ENCODE measurements at regions not wholly inside any gene's neighbourhood (a gene's known extent, or its start where the extent isn't known, plus 50 kb on each side); places are given as distances from the start of the nearest gene placed in this dataset.

DNA sequence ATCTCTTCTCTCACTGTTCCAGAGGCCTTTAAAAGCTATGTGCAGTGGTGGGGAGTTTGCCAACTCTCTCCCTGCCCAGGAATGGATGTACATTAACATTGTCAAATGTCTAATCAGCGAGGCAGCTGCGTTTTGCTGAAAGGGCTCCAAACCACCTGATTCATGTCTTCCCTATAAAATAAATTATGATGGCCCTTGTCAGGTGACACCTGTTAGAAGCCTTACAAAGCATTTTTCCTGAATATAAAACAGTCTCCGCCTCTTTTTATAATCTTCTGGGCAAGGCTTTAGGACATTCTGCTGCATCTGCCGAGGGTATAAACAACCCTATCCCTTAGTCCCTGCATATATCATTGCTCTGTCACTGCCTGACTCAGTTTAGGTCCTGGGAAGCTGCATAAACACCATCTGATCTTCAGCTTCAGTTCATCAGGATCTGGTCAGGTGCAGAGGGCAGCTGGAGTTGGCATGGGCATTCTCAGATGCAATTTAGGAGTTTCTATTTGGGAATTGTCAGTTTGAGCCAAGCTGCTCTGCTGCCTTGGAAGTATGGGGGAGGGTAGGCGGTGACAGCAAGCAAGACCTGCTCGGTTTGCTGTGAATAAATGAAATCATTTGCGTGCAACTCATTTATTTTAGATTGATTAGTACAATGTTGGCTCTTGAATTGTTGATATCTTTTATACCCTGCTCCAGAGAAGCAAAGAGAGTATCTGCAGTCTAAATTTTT is 103.5 kb downstream of the ACER2 start:
- H3K9ac ChIP-seq = no peak overlapping the region
- H3K27me3 ChIP-seq = no peaks in the 10 kb centered on the region
- H3K4me3 Mint-ChIP-seq = no peak overlapping the region
- no peaks in the 10 kb centered on the region for H3F3A ChIP-seq (ENCODE audit: low read depth)
- H3K9me3 ChIP-seq (ENCODE audit: low read depth) = no peaks in the 10 kb centered on the region
- no peak for TF ChIP-seq EZH2phosphoT487 (IDR thresholded peaks at IDR 0.05)
- TF ChIP-seq, protein P1, sequence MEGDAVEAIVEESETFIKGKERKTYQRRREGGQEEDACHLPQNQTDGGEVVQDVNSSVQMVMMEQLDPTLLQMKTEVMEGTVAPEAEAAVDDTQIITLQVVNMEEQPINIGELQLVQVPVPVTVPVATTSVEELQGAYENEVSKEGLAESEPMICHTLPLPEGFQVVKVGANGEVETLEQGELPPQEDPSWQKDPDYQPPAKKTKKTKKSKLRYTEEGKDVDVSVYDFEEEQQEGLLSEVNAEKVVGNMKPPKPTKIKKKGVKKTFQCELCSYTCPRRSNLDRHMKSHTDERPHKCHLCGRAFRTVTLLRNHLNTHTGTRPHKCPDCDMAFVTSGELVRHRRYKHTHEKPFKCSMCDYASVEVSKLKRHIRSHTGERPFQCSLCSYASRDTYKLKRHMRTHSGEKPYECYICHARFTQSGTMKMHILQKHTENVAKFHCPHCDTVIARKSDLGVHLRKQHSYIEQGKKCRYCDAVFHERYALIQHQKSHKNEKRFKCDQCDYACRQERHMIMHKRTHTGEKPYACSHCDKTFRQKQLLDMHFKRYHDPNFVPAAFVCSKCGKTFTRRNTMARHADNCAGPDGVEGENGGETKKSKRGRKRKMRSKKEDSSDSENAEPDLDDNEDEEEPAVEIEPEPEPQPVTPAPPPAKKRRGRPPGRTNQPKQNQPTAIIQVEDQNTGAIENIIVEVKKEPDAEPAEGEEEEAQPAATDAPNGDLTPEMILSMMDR (IDR thresholded peaks at IDR 0.05) = no peak
- no peak for TF ChIP-seq EZH2 (IDR thresholded peaks at IDR 0.05)
- DNase-seq (ENCODE audit: low spot score) = no peak
- H3K27ac ChIP-seq = no peak overlapping the region
- no peaks in the 10 kb centered on the region for H3K27me3 Mint-ChIP-seq (ENCODE audit: insufficient read depth, low read depth)
- no peaks in the 10 kb centered on the region for H3K79me2 ChIP-seq (ENCODE audit: low read depth)
- no peaks in the 10 kb centered on the region for H3K36me3 ChIP-seq
- H4K20me1 ChIP-seq (ENCODE audit: low read depth) = no peaks in the 10 kb centered on the region
- H3K36me3 Mint-ChIP-seq = no peaks in the 10 kb centered on the region
- no peak overlapping the region for H3K4me2 ChIP-seq
- no peak overlapping the region for H2AFZ ChIP-seq (replicated peaks)
- no peaks in the 10 kb centered on the region for H3K4me1 Mint-ChIP-seq
- H3K27ac Mint-ChIP-seq = no peak overlapping the region
- no peak overlapping the region for H3K4me3 ChIP-seq
- no peaks in the 10 kb centered on the region for H3K4me1 ChIP-seq
- H3K9me3 Mint-ChIP-seq = no peaks in the 10 kb centered on the region

DNA sequence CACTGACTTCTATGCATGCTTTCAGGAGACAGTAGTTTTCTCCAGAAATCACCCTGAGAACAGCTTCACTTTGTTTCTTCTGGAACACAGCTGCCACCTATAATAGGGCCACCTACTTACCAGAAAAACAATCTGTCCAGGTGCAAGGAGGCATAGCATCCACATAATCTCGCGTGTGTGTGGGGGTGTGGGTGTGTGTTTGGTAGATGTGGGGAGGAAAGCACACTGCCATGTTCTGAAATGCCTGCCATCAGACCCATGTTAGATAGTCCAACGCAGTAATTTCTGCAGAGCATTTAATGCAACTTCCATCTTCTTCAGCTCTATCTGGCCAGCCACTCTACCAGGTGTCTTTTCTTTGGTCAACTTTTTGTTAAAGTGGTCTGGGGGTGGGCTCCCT is 102.9 kb downstream of the ACER2 start:
- H3K4me2 ChIP-seq = no peak overlapping the region
- H3K4me3 Mint-ChIP-seq = no peak overlapping the region
- no peaks in the 10 kb centered on the region for H3K27me3 Mint-ChIP-seq (ENCODE audit: insufficient read depth, low read depth)
- no peak overlapping the region for H3K27ac ChIP-seq
- H3K4me1 Mint-ChIP-seq = no peaks in the 10 kb centered on the region
- no peak overlapping the region for H3K27ac Mint-ChIP-seq
- no peaks in the 10 kb centered on the region for H3F3A ChIP-seq (ENCODE audit: low read depth)
- no peaks in the 10 kb centered on the region for H3K36me3 Mint-ChIP-seq
- no peaks in the 10 kb centered on the region for H3K9me3 Mint-ChIP-seq
- DNase-seq (ENCODE audit: low spot score) = no peak
- H3K27me3 ChIP-seq = no peaks in the 10 kb centered on the region
- H2AFZ ChIP-seq (replicated peaks) = no peak overlapping the region
- no peaks in the 10 kb centered on the region for H3K79me2 ChIP-seq (ENCODE audit: low read depth)
- no peak overlapping the region for H3K4me3 ChIP-seq
- H3K9me3 ChIP-seq (ENCODE audit: low read depth) = no peaks in the 10 kb centered on the region
- H3K36me3 ChIP-seq = no peaks in the 10 kb centered on the region
- H3K9ac ChIP-seq = no peak overlapping the region
- TF ChIP-seq EZH2phosphoT487 (IDR thresholded peaks at IDR 0.05) (no peak), EZH2 (IDR thresholded peaks at IDR 0.05) (no peak)
- TF ChIP-seq, protein P1 (IDR thresholded peaks at IDR 0.05) = no peak
- H3K4me1 ChIP-seq = no peaks in the 10 kb centered on the region
- no peaks in the 10 kb centered on the region for H4K20me1 ChIP-seq (ENCODE audit: low read depth)

DNA sequence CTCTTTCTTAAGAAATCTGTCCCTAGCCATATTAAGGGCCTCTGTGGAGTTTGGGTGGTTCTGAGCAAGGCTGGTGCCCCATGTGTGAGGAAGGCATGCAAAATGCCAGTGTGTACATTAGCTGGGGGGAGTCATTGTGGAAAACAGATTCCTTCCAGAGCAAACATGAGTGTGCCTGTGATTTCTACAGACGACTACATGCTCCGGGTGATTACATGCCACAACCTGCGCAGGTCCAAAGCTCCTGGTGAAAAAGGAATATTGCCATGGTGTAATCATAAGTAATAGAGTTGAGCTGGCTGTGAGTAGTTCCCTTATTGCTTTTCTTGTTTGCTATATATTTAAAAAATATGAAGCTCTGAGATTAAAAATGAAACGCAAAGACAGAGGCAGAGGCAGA is 102.1 kb downstream of the ACER2 start:
- H3K36me3 Mint-ChIP-seq = no peaks in the 10 kb centered on the region
- no peak overlapping the region for H3K4me3 Mint-ChIP-seq
- Histone ChIP-seq H3K36me3 (no peaks in the 10 kb centered on the region), H3K4me3 (no peak overlapping the region), H3K9ac (no peak overlapping the region), H3K27me3 (no peaks in the 10 kb centered on the region), H3F3A (ENCODE audit: low read depth) (no peaks in the 10 kb centered on the region), H3K4me2 (no peak overlapping the region), H3K79me2 (ENCODE audit: low read depth) (no peaks in the 10 kb centered on the region), H4K20me1 (ENCODE audit: low read depth) (no peaks in the 10 kb centered on the region), H3K4me1 (no peaks in the 10 kb centered on the region), H3K9me3 (ENCODE audit: low read depth) (no peaks in the 10 kb centered on the region), H2AFZ (replicated peaks) (no peak overlapping the region), H3K27ac (no peak overlapping the region)
- TF ChIP-seq EZH2phosphoT487 (IDR thresholded peaks at IDR 0.05) = no peak
- TF ChIP-seq, protein P1 (IDR thresholded peaks at IDR 0.05) = no peak
- no peak for TF ChIP-seq EZH2 (IDR thresholded peaks at IDR 0.05)
- H3K27me3 Mint-ChIP-seq (ENCODE audit: insufficient read depth, low read depth) = no peaks in the 10 kb centered on the region
- no peaks in the 10 kb centered on the region for H3K4me1 Mint-ChIP-seq
- H3K9me3 Mint-ChIP-seq = no peaks in the 10 kb centered on the region
- H3K27ac Mint-ChIP-seq = no peak overlapping the region
- DNase-seq (ENCODE audit: low spot score) = no peak
